ENCODE measurements at regions not wholly inside any gene's neighbourhood (a gene's known extent, or its start where the extent isn't known, plus 50 kb on each side); places are given as distances from the start of the nearest gene placed in this dataset.

GRCh38 chr22:49266561-49267519 lies 560.8 kb downstream of the BRD1 start:
- Histone ChIP-seq H3K27ac (replicated peaks) (no peak overlapping the region), H3K4me3 (replicated peaks; ENCODE audit: insufficient read depth, low read length) (no peak overlapping the region), H3K27me3 (ENCODE audit: insufficient read depth, poor library complexity, severe bottlenecking) (peaks cover 2% of the 10 kb centered on the region)
- DNase-seq (ENCODE audit: low read depth in 1 of 2, low spot score in 1 of 2): no peak
- no peak for TF ChIP-seq SPI1 (IDR thresholded peaks at IDR 0.05; ENCODE audit: borderline replicate concordance, low read depth)
- TF ChIP-seq CTCF (IDR thresholded peaks at IDR 0.05; ENCODE audit: insufficient read depth, low read length): no peak
- no peak for TF ChIP-seq POLR2AphosphoS5 (IDR thresholded peaks at IDR 0.05; ENCODE audit: low read depth)
- TF ChIP-seq REST (IDR thresholded peaks at IDR 0.05; ENCODE audit: insufficient replicate concordance, low read depth): no peak
- no peak for TF ChIP-seq GABPA (IDR thresholded peaks at IDR 0.05; ENCODE audit: low read depth)

- Histone ChIP-seq H3K27me3 (ENCODE audit: insufficient read depth, poor library complexity, severe bottlenecking) (peaks cover 2% of the 10 kb centered on the region), H3K27ac (replicated peaks) (no peak overlapping the region), H3K4me3 (replicated peaks; ENCODE audit: insufficient read depth, low read length) (no peak overlapping the region)
- TF ChIP-seq CTCF (IDR thresholded peaks at IDR 0.05; ENCODE audit: insufficient read depth, low read length) (no peak), SPI1 (IDR thresholded peaks at IDR 0.05; ENCODE audit: borderline replicate concordance, low read depth) (no peak), GABPA (IDR thresholded peaks at IDR 0.05; ENCODE audit: low read depth) (no peak), REST (IDR thresholded peaks at IDR 0.05; ENCODE audit: insufficient replicate concordance, low read depth) (no peak), POLR2AphosphoS5 (IDR thresholded peaks at IDR 0.05; ENCODE audit: low read depth) (no peak)
- no peak for DNase-seq (ENCODE audit: low read depth in 1 of 2, low spot score in 1 of 2)
Measured at GRCh38 chr22:49264696-49265095, 563.0 kb downstream of the BRD1 start.

- peaks cover 2% of the 10 kb centered on the region for H3K27me3 ChIP-seq (ENCODE audit: insufficient read depth, poor library complexity, severe bottlenecking)
Measured at GRCh38 chr22:49263101-49263500, 564.6 kb downstream of the BRD1 start.

More at GRCh38 chr22:49263101-49263500, 564.6 kb downstream of the BRD1 start:
- no peak for TF ChIP-seq GABPA (IDR thresholded peaks at IDR 0.05; ENCODE audit: low read depth)
- no peak for TF ChIP-seq SPI1 (IDR thresholded peaks at IDR 0.05; ENCODE audit: borderline replicate concordance, low read depth)
- no peak for TF ChIP-seq POLR2AphosphoS5 (IDR thresholded peaks at IDR 0.05; ENCODE audit: low read depth)
- TF ChIP-seq REST (IDR thresholded peaks at IDR 0.05; ENCODE audit: insufficient replicate concordance, low read depth): no peak
- TF ChIP-seq CTCF (IDR thresholded peaks at IDR 0.05; ENCODE audit: insufficient read depth, low read length): no peak
- H3K27ac ChIP-seq (replicated peaks): no peak overlapping the region
- no peak overlapping the region for H3K4me3 ChIP-seq (replicated peaks; ENCODE audit: insufficient read depth, low read length)
- DNase-seq (ENCODE audit: low read depth in 1 of 2, low spot score in 1 of 2): no peak

Data from HL-60 (cell line).